ENCODE measurements at regions not wholly inside any gene's neighbourhood (a gene's known extent, or its start where the extent isn't known, plus 50 kb on each side); places are given as distances from the start of the nearest gene placed in this dataset.

GRCh38 chr5:147037515-147038205 lies 159.1 kb upstream of the PPP2R2B start:
- Mint-ChIP-seq H3K9me3 (no peaks in the 10 kb centered on the region), H3K27ac (no peak overlapping the region), H3K4me1 (peaks cover 11% of the 10 kb centered on the region), H3K36me3 (no peaks in the 10 kb centered on the region), H3K4me3 (no peak overlapping the region), H3K27me3 (ENCODE audit: insufficient read depth, low read depth) (peaks cover 7% of the 10 kb centered on the region)
- Histone ChIP-seq H2AFZ (replicated peaks) (no peak overlapping the region), H4K20me1 (ENCODE audit: low read depth) (no peaks in the 10 kb centered on the region), H3K27ac (no peak overlapping the region), H3K4me2 (no peak overlapping the region), H3K4me3 (no peak overlapping the region), H3K9me3 (ENCODE audit: low read depth) (no peaks in the 10 kb centered on the region), H3K4me1 (peaks cover 9% of the 10 kb centered on the region), H3K27me3 (no peaks in the 10 kb centered on the region), H3K36me3 (no peaks in the 10 kb centered on the region), H3K9ac (no peak overlapping the region), H3F3A (ENCODE audit: low read depth) (no peaks in the 10 kb centered on the region), H3K79me2 (ENCODE audit: low read depth) (no peaks in the 10 kb centered on the region)
- DNase-seq (ENCODE audit: low spot score): no peak
- TF ChIP-seq CTCF (IDR thresholded peaks at IDR 0.05) (no peak), EZH2phosphoT487 (IDR thresholded peaks at IDR 0.05) (no peak), EZH2 (IDR thresholded peaks at IDR 0.05) (no peak)

- Histone ChIP-seq H3K27me3 (no peaks in the 10 kb centered on the region), H3K4me2 (no peak overlapping the region), H3K9ac (no peak overlapping the region), H3K79me2 (ENCODE audit: low read depth) (no peaks in the 10 kb centered on the region), H4K20me1 (ENCODE audit: low read depth) (no peaks in the 10 kb centered on the region), H3K36me3 (no peaks in the 10 kb centered on the region), H3K27ac (no peak overlapping the region), H3K4me1 (peaks cover 9% of the 10 kb centered on the region), H3F3A (ENCODE audit: low read depth) (no peaks in the 10 kb centered on the region), H3K9me3 (ENCODE audit: low read depth) (no peaks in the 10 kb centered on the region), H2AFZ (replicated peaks) (no peak overlapping the region), H3K4me3 (no peak overlapping the region)
- TF ChIP-seq CTCF (IDR thresholded peaks at IDR 0.05) (no peak), EZH2phosphoT487 (IDR thresholded peaks at IDR 0.05) (no peak), EZH2 (IDR thresholded peaks at IDR 0.05) (no peak)
- no peaks in the 10 kb centered on the region for H3K36me3 Mint-ChIP-seq
- no peak for DNase-seq (ENCODE audit: low spot score)
- H3K4me1 Mint-ChIP-seq: peaks cover 11% of the 10 kb centered on the region
- peaks cover 7% of the 10 kb centered on the region for H3K27me3 Mint-ChIP-seq (ENCODE audit: insufficient read depth, low read depth)
- no peak overlapping the region for H3K27ac Mint-ChIP-seq
- no peak overlapping the region for H3K4me3 Mint-ChIP-seq
- no peaks in the 10 kb centered on the region for H3K9me3 Mint-ChIP-seq
Observed at GRCh38 chr5:147040856-147041255, 162.3 kb upstream of the PPP2R2B start.

DNA sequence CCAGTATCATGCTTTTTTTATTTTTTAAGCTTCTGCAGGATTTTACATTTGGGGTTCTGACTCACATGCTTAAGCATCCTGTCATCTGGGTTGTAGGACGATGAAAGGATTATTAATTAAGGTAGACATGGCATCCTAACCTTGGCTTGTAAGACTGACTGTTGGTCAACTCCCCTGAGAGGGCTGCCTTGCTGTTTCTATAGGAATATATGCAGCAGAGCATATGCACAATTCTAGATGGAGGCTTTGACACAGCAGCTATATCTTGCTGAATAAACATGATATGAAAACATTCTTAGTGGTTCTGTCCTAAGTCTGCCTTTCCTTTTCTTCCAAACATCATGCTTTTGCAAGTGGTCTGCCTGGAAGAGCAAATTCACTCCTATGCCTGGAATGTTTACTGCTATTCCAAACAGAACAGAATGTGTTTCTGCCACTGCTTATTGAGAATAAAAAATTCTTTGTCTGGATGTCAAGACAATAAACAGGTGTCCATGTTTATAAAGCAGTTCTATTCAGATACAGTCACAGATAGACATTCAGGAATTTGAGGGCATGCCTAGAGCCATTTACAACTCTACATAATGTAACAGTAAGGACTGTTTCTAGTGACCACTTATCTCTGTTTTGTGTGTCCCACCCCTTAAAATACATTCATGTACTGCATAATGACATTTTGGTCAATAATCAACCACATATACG lies 166.2 kb upstream of the PPP2R2B start:
- TF ChIP-seq EZH2phosphoT487 (IDR thresholded peaks at IDR 0.05): no peak
- TF ChIP-seq EZH2 (IDR thresholded peaks at IDR 0.05): no peak
- TF ChIP-seq CTCF (IDR thresholded peaks at IDR 0.05): no peak
- no peaks in the 10 kb centered on the region for H3K4me1 ChIP-seq
- H3K4me3 Mint-ChIP-seq: no peak overlapping the region
- H3K9ac ChIP-seq: no peak overlapping the region
- H3K27ac Mint-ChIP-seq: no peak overlapping the region
- H2AFZ ChIP-seq (replicated peaks): no peak overlapping the region
- H3K9me3 ChIP-seq (ENCODE audit: low read depth): no peaks in the 10 kb centered on the region
- H3K4me2 ChIP-seq: no peak overlapping the region
- H3K27me3 Mint-ChIP-seq (ENCODE audit: insufficient read depth, low read depth): peaks cover 6% of the 10 kb centered on the region
- no peaks in the 10 kb centered on the region for H3K79me2 ChIP-seq (ENCODE audit: low read depth)
- no peaks in the 10 kb centered on the region for H3K9me3 Mint-ChIP-seq
- H4K20me1 ChIP-seq (ENCODE audit: low read depth): no peaks in the 10 kb centered on the region
- no peaks in the 10 kb centered on the region for H3K36me3 Mint-ChIP-seq
- H3K36me3 ChIP-seq: no peaks in the 10 kb centered on the region
- H3K4me1 Mint-ChIP-seq: peaks cover 3% of the 10 kb centered on the region
- H3F3A ChIP-seq (ENCODE audit: low read depth): no peaks in the 10 kb centered on the region
- DNase-seq (ENCODE audit: low spot score): no peak
- H3K27ac ChIP-seq: no peak overlapping the region
- H3K4me3 ChIP-seq: no peak overlapping the region
- no peaks in the 10 kb centered on the region for H3K27me3 ChIP-seq
